ENCODE measurements at regions not wholly inside any gene's neighbourhood (a gene's known extent, or its start where the extent isn't known, plus 50 kb on each side); places are given as distances from the start of the nearest gene placed in this dataset.
"Not testable (repeated sequence)": the region's sequence is repeated elsewhere in the genome, so short reads cannot be mapped to it uniquely, and the experiment has no call there.

- no peaks in the 10 kb centered on the region for H3K4me1 ChIP-seq (ENCODE audit: control insufficient read depth, insufficient read depth, low read length)
- H3K4me3 ChIP-seq (ENCODE audit: low read depth in 2 of 2, low read length in 2 of 2), result no peak overlapping the region
- ATAC-seq (no peak), DNase-seq (ENCODE audit: low read depth, low spot score) (peak; percentile 32)
- TF ChIP-seq CTCF (IDR thresholded peaks at IDR 0.05), result no peak
- no peak for TF ChIP-seq REST (IDR thresholded peaks at IDR 0.05; ENCODE audit: insufficient read depth in 1 of 2, low read depth in 2 of 2, low read length in 1 of 2)
- no peak for TF ChIP-seq SIN3A (IDR thresholded peaks at IDR 0.05; ENCODE audit: borderline replicate concordance, insufficient read depth, low read depth, low read length)
- TF ChIP-seq TCF7L2 (IDR thresholded peaks at IDR 0.05; ENCODE audit: low read depth, low read length), result no peak
- no peak for TF ChIP-seq POLR2AphosphoS5 (IDR thresholded peaks at IDR 0.05; ENCODE audit: low read depth, low read length)
- CTCF ChIA-PET, result no interaction called here
- POLR2A ChIA-PET, result interaction anchor here (0.7 kb wide), 1 partner anchor 58 kb away, joined by 3 read pairs; no protein-coding TSS in a partner anchor
- in situ Hi-C loops (cut with HindIII; ENCODE audit: low pct_unique_long_range_greater_than_20kb, low sequenced_read_pairs), result no loop called here
- H3K27me3 ChIP-seq (ENCODE audit: control insufficient read depth, insufficient read depth, low read length), result no peaks in the 10 kb centered on the region
- intact Hi-C loops (cut with micrococcal nuclease; ENCODE audit: unreplicated experiment), result no loop called here
- no peak overlapping the region for H3K27ac ChIP-seq (ENCODE audit: low read length)
- H3K9me3 ChIP-seq (ENCODE audit: control insufficient read depth, insufficient read depth, low read depth, low read length), result no peaks in the 10 kb centered on the region
- no peaks in the 10 kb centered on the region for H3K36me3 ChIP-seq (ENCODE audit: control insufficient read depth, insufficient read depth, low read length)
- BruUV-seq (replicated peaks), result no TSS peak
Observed at GRCh38 chr5:82421119-82421518, 143.0 kb upstream of the RPS23 start.

- H3K27me3 ChIP-seq (ENCODE audit: control insufficient read depth, insufficient read depth, low read length); intact Hi-C loops (cut with micrococcal nuclease; ENCODE audit: unreplicated experiment); DNase-seq (ENCODE audit: low read depth, low spot score); ATAC-seq; CTCF ChIA-PET; H3K27ac ChIP-seq (ENCODE audit: low read length); H3K36me3 ChIP-seq (ENCODE audit: control insufficient read depth, insufficient read depth, low read length); H3K4me3 ChIP-seq (ENCODE audit: low read depth in 2 of 2, low read length in 2 of 2); in situ Hi-C loops (cut with HindIII; ENCODE audit: low pct_unique_long_range_greater_than_20kb, low sequenced_read_pairs); H3K9me3 ChIP-seq (ENCODE audit: control insufficient read depth, insufficient read depth, low read depth, low read length); BruUV-seq (replicated peaks); POLR2A ChIA-PET; H3K4me1 ChIP-seq (ENCODE audit: control insufficient read depth, insufficient read depth, low read length): not testable (repeated sequence)
Observed at GRCh38 chr5:82420524-82420923, 142.4 kb upstream of the RPS23 start.

GRCh38 chr5:82419559-82420332, 141.6 kb upstream of the RPS23 start:
- POLR2A ChIA-PET, result no interaction called here
- no peak overlapping the region for H3K4me3 ChIP-seq (ENCODE audit: low read depth in 2 of 2, low read length in 2 of 2)
- H3K27ac ChIP-seq (ENCODE audit: low read length), result no peak overlapping the region
- in situ Hi-C loops (cut with HindIII; ENCODE audit: low pct_unique_long_range_greater_than_20kb, low sequenced_read_pairs), result no loop called here
- intact Hi-C loops (cut with micrococcal nuclease; ENCODE audit: unreplicated experiment), result no loop called here
- CTCF ChIA-PET, result no interaction called here
- H3K9me3 ChIP-seq (ENCODE audit: control insufficient read depth, insufficient read depth, low read depth, low read length), result no peaks in the 10 kb centered on the region
- no TSS peak for BruUV-seq (replicated peaks)
- TF ChIP-seq CTCF (IDR thresholded peaks at IDR 0.05) (no peak), TCF7L2 (IDR thresholded peaks at IDR 0.05; ENCODE audit: low read depth, low read length) (no peak), SIN3A (IDR thresholded peaks at IDR 0.05; ENCODE audit: borderline replicate concordance, insufficient read depth, low read depth, low read length) (no peak), REST (IDR thresholded peaks at IDR 0.05; ENCODE audit: insufficient read depth in 1 of 2, low read depth in 2 of 2, low read length in 1 of 2) (no peak), POLR2AphosphoS5 (IDR thresholded peaks at IDR 0.05; ENCODE audit: low read depth, low read length) (no peak)
- ATAC-seq (no peak), DNase-seq (ENCODE audit: low read depth, low spot score) (no peak)
- no peaks in the 10 kb centered on the region for H3K4me1 ChIP-seq (ENCODE audit: control insufficient read depth, insufficient read depth, low read length)
- no peaks in the 10 kb centered on the region for H3K36me3 ChIP-seq (ENCODE audit: control insufficient read depth, insufficient read depth, low read length)
- no peaks in the 10 kb centered on the region for H3K27me3 ChIP-seq (ENCODE audit: control insufficient read depth, insufficient read depth, low read length)
